Femur (tissue), 1 donor: ENCODE measurements at regions not wholly inside any gene's neighbourhood (a gene's known extent, or its start where the extent isn't known, plus 50 kb on each side); places are given as distances from the start of the nearest gene placed in this dataset.
"Not testable (repeated sequence)": the region's sequence is repeated elsewhere in the genome, so short reads cannot be mapped to it uniquely, and the experiment has no call there.

Experiments
- DNase-seq: peaks from one replicate; pipeline ENCODE4 v3.0.0-alpha.2; 2017

DNA sequence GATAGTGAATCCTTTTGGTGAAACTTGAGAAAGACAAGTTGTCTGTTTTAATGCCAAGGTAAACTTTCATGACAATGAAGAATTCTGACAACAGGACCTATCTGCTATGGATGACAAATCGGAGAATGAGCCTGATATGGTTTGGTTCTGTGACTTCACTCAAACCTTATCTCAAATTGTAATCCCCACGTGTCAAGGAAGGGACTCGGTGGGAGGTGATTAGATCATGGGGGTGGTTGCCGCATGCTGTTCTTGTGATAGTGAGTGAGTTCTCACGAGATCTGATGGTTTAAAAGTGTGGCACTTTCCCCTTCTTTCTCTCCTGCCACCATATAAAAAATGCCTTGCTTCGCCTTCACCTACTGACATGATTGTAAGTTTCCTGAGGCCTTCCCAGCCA is 1964.1 kb upstream of the CDH9 start:
- no peak for DNase-seq

DNA sequence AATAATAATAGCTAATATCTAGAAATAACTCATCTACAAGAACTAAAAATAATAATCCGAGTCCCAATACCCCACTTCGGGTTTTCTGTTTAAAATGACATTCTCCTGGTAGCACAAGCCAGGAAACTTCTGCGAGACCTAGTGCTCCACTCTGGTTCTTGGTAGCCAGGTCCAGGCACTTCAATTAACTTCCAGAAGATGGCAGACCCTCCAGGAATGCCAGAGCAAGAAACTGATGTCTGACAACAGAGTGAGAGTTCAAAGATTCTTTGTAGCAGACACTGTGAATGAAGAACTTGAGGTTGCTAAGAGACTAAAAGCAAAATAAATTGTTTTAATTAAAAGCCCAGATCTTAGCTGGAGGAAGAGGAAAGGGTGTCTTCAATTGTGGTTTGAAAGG is 1963.3 kb upstream of the CDH9 start:
- DNase-seq = no peak

DNA sequence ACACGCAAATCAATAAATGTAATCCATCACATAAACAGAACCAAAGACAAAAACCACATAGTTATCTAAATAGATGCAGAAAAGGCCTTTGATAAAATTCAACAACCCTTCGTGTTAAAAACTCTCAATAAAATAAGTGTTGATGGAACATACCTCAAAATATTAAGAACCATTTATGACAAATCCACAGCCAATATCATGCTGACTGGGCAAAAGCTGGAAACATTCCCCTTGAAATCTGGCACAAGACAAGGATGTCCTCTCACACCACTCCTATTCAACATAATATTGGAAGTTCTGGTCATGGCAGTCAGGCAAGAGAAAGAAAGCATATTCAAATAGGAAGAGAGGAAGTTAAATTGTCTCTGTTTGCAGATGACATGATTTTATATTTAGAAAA is 1946.3 kb upstream of the CDH9 start:
- DNase-seq = no peak

DNA sequence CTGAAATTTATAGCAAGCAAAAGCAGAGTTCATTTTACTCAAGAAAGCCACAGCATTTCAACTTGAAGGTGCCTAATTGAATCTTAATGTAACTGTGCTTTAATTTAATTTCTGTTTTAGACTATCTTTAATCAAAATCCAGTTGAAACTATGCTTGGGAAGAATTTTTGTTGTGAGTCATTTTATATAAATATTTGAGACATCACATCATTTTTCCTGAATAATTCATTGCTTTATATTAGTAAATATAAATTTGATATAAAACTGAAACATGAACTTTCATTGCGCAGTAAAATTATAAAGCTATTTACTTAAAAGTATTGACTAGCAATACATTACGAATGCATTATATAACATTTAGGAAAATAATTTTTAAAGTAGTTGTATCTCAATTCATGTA is 1937.1 kb upstream of the CDH9 start:
- no peak for DNase-seq

DNA sequence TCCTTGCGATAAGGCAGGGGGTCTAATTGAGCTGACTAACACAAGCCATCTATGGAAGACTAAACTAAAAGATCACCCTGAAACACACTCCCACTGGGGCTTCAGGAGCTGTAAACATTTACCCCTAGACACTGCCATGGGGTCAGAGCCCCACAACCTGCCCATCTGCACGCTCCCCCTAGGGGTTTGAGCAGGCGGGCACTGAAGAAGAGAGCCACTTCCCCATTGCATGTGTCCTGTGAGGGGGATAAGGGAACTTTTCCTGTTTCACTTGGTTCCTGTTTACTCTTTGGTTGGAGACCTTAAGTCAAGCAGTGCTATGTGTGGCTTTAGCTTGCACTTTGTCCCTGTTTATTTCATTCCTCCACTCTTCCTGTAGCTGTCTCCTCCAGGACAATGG is 1929.5 kb upstream of the CDH9 start:
- DNase-seq = no peak

DNA sequence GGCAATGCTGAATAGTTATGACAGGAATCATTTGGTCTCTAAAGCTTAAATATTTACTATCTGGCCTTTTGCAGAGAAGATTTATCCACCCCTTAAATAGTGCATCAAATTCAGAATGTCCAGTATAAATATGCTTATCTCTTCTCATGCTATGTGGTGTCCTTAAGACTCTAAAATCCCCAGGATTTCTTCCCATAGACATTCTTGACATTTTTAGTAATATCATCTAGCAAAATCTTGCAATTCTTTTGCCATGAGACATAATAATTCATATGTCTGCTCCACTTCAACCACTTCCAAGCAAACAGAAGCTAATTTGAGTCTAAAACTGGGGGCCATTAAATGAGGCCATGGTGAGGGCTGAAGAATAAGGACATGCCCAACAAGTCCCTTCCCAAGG is 1923.4 kb upstream of the CDH9 start:
- DNase-seq = no peak

DNA sequence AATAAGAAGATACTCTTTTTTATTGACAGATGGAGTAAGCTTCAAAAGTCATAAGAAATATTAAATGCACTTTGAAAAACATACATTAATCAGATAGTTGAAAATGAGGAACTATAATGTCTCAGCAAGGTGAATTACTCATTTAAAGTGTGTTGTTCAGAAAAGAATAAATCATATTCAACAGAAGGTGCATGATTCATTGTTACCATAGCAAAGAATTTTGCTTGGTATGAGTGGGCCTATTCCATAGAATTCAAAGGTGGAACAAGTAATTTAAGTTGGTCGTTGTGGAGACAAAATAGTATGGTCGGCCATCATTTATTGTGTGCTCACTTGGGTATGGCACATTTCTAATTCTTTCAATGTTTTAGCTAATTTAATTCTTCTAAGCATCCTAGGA is 1920.2 kb upstream of the CDH9 start:
- DNase-seq = no peak

DNA sequence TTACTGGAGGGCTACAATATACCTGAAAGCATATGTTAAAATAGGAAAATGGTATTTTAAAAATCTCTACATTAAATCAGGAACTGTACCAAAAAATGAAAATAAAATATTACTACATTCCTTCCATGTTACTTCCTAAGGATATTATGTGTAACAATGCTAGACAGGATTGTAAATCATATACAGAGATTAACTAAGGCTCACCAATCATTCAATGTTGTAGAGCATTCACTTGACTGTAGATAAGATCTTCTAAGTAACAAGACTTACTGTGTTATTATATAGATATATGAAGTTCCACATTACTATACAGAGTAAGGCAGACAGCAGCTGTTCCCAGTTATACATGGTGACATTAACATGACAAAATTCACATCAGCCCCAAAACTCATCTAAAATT is 1919.1 kb upstream of the CDH9 start:
- DNase-seq = no peak

DNA sequence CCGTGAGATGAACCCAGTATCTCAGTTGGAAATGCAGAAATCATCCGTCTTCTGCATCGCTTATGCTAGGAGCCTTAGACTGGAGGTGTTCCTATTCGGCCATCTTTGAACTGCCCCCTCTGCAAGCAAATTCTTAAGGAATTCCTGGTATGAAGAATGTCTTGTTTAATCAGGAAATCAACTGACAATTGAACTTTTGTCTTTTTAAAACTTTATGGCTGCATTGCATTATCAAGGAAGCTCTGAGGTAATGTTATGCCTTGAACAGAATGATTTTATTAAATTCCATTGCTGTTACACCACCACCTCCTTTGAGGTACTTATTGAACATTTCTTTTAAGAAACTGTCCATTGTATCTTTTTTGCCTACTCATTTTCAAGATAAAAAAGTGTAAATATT is 1915.7 kb upstream of the CDH9 start:
- DNase-seq = no peak

DNA sequence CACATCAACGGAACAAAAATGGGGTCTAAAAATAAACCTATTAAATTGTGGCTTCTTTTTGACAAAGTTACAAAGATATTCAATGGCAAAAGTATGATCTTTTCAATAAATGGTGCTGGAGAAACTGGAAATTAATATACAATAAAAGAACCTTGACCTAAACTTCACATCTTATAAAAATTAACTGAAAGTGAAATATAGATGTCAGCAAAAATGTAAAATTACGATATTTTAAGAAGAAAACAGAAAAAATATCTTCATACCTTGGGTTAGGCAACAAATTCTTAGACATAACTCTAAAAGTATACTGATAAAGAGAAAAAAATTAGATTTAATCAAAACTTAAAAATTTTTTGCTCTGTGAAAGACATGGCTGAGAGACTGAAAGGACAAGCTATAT is 1909.5 kb upstream of the CDH9 start:
- no peak for DNase-seq

DNA sequence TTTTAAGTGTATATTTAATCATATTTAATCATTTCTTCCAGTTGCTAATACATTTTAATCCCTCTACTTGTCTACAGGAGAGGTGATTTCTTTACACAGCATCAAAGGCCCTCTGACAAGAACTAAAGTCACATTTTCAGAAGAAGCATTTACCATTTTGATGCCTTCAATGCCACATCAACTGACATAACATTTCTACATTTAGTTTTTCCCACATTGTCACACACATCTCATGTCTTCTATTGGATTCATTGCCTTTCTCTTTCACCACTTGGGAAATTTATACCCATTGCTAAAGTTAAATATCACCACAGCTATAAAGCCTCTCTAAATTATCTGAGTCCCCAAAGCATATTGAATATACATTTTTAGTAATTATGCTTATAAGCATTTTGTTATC is 1907.5 kb upstream of the CDH9 start:
- no peak for DNase-seq

DNA sequence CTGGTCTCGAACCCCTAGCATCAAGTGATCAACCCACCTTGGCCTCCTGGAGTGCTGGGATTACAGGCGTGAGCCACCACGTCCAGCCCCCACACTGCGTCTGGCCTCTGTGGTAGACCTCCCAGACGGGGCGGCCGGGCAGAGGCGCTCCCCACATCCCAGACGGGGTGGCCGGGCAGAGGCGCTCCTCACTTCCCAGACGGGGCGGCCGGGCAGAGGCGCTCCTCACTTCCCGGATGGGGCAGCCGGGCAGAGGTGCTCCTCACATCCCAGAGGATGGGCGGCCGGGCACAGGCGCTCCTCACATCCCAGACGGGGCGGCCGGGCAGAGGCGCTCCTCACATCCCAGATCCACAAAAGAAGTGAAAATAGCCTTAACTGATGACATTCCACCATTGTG is 1891.0 kb upstream of the CDH9 start:
- DNase-seq = not testable (repeated sequence)

DNA sequence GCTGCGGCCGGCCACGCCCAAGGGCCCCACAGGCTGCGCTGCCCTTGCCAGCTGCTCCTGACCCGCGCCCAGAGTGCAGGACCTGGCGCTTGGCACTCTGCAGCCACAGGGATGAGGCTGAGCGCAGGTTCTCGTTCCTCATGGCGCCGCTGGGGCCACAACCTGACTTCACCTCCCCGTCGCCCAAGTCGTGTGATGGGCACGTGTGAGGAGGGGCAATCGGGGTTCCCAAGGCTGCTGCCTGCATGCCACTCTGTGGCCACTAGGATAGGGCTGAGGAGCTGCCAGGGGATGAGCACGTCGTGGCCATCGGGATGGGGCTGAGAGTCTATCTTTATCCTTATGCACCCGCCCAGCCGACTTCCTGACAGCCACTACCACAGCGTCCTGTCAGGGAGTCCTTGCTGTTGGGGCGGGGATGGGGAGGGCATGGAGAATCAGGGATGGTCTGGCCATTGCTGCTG is 1890.0 kb upstream of the CDH9 start:
- DNase-seq = not testable (repeated sequence)

DNA sequence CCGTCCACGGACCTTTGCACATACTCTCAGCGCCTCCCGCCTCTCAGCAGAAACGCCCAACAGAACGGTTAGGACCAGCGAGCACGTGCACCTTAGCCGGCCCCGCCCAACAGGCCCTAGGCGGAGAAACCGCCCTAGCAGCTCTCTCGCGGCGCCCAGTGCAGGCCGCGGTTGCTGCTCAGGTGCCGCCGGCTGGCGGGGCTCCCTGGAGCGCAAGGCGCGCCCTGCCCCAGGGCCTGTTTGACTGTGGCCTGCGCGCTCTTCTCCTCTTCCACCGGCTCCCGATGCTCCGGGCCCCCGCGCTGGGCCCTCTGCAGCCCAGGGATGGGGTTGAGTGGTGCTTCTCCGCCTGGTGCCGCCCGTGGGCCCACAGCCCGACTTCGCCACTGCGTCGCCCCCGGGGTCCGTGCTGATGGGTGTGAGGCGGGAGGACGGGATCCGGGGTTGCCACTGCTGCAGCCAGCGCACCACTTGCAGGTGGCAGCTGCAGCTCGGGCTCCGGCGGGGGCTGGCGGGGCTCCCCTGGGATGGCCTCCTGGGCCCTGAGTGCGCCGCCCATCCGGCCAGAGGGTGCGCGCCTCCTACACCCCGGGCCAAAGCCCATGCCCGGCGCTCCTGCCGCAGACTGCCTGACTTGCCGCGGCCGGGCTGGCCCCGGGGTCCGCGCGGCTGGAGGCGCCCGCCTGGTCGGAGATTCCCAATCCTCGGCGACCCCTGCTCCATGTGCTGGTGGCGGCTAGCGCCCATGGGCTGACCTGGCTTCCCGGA is 1889.4 kb upstream of the CDH9 start:
- DNase-seq = no peak

DNA sequence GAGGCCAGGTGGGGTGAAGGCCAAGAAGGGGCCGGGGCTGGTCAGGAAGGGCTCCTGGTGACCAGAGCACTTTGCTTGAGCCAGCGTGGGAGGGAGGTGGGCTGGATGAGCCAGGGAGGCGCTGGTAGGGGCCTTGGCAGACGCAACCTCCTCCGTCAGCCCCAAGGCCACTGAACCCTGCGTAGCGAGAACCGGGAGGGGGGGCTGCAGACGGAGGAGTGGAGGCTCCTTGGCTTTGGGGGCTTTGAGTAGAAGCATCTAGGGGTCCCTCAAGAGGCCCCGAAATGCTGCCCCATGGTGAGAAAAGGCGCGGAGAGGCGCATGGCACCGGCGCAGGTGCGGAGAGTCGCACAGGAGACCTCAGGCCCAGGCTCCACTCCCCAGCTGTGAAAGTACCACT is 1888.0 kb upstream of the CDH9 start:
- no peak for DNase-seq

DNA sequence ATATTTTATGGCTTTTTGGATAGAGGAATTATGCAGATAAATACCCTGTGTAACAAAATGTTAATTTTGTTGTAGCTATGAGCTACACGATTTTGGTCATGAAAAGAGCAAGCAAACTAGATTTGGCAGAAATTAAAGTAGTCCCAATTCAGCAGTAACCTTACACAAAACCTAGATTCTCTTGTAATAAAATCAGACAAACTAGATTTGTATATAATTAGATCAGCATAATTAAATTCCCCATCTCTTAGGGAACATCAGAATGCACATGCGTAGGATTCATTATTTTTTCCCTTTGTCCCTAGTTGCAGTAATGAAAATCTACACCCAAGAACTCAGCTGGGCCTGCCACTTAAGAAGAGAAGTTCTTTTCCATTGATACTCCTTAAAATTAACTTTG is 1879.2 kb upstream of the CDH9 start:
- DNase-seq = no peak

DNA sequence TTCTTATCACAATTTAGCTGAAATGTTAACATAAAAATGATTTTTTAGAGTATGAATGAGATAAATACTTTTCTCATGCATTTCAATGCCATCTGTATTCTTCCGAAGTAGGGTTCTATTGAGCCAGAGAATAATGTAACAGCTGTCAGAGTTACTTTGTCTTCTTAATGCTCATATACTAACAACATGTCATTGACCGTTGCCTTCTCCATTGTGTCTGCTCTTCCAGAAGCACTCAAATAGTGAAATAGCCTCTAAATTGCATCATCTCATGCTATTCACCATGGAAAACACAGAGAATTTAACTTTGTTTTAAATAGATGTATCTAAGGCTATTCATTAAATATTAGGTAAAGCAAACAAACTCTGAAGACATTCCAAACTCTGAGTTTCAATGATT is 1875.9 kb upstream of the CDH9 start:
- no peak for DNase-seq

DNA sequence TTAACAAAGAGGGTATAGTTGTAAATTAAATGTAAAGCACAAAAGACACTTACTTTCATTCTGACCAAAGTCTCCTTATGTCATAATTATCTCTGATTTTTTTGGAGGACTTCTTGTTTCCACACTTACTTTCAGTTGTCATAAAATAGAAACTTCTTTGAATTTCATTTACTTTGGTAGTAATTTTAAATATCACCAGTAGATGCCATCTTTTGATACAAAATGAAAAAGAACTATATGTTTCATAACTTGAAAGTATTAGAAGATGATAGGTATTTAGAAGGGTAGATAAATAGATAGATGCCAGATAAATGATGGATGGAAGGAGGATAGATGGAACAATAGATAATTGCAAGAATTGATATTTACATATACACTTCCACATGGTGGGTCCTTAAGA is 1865.3 kb upstream of the CDH9 start:
- DNase-seq = no peak

DNA sequence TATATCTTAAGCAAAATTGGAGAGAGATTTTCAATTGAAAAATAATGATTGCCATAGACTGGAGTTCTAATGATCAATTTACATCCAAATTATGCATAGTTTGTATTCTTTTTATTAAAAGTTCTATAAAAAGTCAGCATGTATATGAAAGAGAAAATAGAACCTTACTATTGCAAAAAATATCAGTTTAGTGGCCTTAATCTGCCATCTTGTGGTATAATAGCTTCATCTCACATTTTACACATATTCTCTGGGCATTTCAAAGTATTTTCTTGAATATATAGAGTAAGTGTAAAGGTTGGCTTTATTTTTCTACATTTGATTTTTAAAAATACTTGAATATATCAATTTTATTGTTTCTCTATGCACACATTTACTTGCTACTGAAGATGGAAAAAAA is 1858.6 kb upstream of the CDH9 start:
- DNase-seq = no peak

DNA sequence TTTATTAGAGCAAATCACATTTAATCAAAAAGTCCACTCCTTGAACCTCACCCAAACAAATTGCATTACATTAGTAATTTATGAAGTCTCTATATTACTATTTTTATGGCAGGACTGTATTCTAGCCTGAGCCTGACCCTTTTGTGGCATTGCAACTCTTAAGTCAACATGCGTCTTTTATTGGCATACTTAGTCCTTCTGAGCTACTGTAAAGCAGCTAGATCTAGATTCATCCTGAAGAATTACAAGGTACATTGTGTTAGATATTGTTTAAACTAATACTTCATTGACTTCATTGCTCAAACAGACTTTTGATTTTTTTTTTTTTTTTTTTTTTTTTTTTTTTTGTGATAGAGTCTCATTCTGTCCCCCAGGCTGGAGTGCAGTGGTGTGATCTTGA is 1842.5 kb upstream of the CDH9 start:
- no peak for DNase-seq

DNA sequence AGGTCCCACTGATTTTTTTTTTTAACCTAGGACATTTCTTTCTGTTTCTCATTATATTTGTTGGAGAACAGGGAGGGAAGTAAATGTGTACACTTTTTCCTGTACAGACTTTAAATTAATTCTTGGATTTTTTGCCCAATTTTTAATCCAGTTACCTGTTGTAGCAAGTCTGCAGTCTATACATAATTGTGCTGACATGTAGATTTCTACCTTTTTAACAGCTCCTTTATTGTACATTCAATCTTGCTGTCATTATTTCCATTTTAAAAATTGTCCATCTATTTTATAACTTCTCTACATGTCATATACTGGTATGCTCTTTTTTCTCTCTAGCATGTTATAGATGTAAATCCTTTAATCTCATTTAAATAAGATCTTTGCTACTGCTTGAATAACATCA is 1838.7 kb upstream of the CDH9 start:
- DNase-seq = no peak

DNA sequence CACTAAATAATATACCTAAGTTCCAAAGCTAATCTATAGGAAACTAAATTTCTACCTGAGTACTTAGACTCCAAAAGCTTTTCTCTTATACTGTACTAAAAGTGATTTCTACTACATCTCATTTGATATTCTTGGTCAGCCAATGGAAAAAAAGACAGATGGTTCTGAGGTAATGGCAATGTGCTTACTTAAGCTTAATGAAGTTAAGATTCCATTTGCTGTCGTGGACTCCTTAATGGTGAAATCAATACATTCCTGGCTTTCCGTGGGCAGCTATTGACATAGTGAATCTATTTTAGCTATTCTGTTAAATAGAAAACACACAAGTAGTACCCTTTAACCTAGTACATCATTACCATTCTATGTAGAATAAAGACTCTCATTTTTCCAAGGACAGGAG is 1825.6 kb upstream of the CDH9 start:
- no peak for DNase-seq

DNA sequence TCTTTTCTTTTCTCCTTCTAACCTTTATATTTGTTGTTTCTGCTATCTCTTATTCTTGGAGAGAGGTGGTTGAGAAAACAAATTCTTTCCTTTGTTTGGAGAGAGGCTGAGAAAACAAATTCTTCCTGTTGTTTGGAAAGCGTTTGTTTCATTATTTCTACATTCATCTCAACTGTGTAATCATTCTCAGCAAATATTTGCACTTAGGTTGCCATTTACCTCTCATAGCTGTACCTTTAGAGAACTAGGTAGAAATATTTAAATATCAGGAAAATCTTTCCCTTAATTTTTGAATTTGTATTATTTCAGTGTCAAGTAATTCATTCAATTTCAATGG is 1824.4 kb upstream of the CDH9 start:
- no peak for DNase-seq

DNA sequence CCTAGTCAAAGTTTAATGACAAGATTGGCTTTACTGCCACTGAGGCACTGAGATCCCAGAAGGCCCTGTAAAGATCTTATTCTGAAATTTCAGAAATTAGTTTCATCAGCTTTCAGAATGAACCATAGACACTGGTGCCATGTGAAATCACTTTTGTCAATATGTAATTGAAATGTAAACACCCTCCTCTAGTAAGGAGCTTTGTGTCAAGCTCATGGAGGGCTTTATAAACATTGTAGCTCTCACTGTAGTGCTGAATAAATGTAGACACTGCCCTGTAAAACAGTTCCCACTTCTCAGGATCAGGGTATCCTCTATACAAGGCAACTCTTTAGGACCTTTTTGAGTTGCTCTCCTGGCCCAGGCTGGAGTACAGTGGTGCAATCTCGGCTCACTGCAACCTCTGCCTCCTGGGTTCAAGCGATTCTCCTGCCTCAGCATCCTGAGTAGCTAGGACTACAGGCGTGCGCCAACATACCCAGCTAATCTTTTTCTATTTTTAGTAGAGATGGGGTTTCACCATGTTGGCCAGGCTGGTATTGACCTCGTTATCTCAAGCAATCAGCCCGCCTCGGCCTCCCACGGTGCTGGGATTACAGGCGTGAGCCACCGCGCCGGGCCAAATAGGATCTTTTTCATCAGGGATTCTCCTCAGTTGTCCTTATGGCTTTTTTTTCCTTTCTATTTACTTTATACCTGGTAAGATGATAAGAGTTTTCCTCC is 1823.9 kb upstream of the CDH9 start:
- DNase-seq = no peak

DNA sequence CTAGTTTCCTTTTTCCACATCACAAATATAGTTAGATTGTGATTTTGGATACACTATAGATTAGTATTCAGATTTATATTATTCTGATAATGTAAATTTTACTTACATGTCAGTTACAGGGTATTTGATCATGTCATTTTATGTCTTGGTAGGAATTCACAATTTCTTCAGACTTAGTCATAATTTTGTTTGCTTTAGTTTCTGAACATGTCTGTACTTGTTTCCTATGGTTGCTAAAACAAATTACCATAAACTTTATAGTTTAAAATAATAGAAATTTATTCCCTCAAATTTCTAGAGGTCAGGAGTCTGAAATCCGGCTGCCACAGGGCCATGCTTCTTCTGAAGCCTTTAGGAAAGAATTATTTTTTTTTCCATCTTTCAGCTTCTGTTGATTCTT is 1817.2 kb upstream of the CDH9 start:
- no peak for DNase-seq
